K562 (cell line): ENCODE measurements at regions not wholly inside any gene's neighbourhood (a gene's known extent, or its start where the extent isn't known, plus 50 kb on each side); places are given as distances from the start of the nearest gene placed in this dataset.

Experiments
- GABPB2 ChIP-seq: fragments of 250-450 bp; sonication (Bioruptor Pico); conservative IDR thresholded peaks from 2 replicates; pipeline ENCODE4 v1.5.1; 2021; ENCODE audit warnings: mild to moderate bottlenecking
- NCOA1 ChIP-seq: fragments of 450-650 bp; IDR thresholded peaks from 2 replicates; pipeline ENCODE4 v1.6.1; 2016; ENCODE audit warnings: low read depth
- PYGO2 ChIP-seq: fragments of 450-650 bp; IDR thresholded peaks from 2 replicates; pipeline ENCODE4 v1.6.1; 2016; ENCODE audit warnings: mild to moderate bottlenecking, missing genetic modification characterization, moderate library complexity, missing compliant biosample characterization
- SMARCA4 ChIP-seq: fragments of 450-650 bp; IDR thresholded peaks from 2 replicates; pipeline ENCODE4 v1.6.1; 2016

DNA sequence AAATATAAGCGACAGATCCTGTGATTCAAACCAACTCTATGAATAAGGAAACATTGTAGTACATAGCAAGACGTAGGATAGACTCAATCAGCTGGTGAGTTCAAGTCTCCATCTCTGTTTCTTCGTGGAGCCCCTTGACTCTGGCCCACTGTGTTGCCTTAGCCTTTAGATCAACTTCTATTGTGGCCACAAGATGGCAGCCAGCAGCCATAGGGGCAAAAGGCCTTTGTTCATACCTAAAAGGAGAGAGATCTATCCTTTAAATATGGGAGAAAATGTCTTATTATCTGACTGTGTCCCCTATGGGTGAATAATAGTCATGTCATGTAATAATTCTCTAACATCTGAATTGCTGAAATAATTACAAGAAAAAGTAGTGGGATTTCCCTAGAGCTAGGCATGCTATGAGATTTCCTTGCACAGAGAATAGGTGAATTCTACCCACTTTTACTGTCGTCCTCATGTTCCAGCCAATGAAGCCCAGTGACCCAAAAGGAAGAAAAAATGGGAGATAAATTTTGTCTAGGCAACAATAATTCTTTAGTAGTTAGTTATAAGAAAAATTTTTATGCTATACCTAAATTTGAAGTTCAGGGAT is 129.4 kb downstream of the PCDH20 start:
- TF ChIP-seq NCOA1 (no peak), PYGO2 (tag) (no peak), GABPB2 (CRISPR knock-in tag) (no peak), SMARCA4 (no peak)
